ENCODE measurements at regions not wholly inside any gene's neighbourhood (a gene's known extent, or its start where the extent isn't known, plus 50 kb on each side); places are given as distances from the start of the nearest gene placed in this dataset.

DNA sequence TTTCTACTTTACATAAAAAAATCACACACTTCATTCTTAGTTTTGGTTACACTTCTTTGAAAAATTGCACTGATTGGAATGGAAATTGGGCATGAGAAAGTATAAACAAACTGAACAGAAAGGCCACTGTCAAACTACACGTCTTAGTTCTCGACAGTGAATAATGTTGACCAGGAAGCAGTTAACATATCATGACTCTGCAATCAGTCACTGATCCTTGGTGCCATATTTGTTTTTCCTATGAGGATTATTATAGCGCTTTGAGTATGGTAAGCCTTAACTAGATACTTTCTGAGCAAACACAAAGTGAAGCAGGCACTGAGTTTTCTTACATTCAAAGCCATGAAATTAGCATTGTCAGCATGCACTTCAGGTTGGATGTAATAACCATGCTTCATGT is 495.1 kb upstream of the ANKRD30A start:
- Mint-ChIP-seq H3K36me3 (ENCODE audit: low read depth) (no peaks in the 10 kb centered on the region), H3K9me3 (peaks cover 8% of the 10 kb centered on the region), H3K27me3 (no peaks in the 10 kb centered on the region), H3K27ac (no peak overlapping the region), H3K4me1 (no peaks in the 10 kb centered on the region), H3K4me3 (no peak overlapping the region)
- ATAC-seq (replicated peaks): no peak

DNA sequence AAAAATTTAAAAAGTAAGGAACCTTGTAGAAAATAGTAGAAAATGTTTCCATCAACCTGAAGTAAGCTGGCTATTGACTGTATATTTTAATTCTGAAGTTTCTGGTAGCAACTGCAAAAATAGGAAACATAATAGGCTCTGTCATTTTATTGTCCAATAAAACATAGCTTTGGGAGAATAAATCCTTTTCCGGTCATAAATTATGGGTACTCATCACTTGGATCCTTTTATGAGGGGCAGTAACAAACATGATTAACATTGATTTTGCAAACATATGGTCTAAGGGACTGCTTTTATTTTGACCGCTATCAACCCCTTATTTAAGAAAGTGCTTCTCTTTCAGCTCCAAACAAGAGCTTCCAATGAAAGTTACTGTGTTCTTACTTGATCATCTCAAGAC is 495.9 kb upstream of the ANKRD30A start:
- Mint-ChIP-seq H3K4me1 (no peaks in the 10 kb centered on the region), H3K27me3 (no peaks in the 10 kb centered on the region), H3K4me3 (no peak overlapping the region), H3K36me3 (ENCODE audit: low read depth) (no peaks in the 10 kb centered on the region), H3K27ac (no peak overlapping the region), H3K9me3 (peaks cover 8% of the 10 kb centered on the region)
- ATAC-seq (replicated peaks): no peak

GRCh38 chr10:36624551-36625100 is 500.8 kb upstream of the ANKRD30A start:
- H3K27ac Mint-ChIP-seq: no peak overlapping the region
- H3K9me3 Mint-ChIP-seq: peaks cover 10% of the 10 kb centered on the region
- ATAC-seq (replicated peaks): no peak
- H3K4me1 Mint-ChIP-seq: no peaks in the 10 kb centered on the region
- H3K4me3 Mint-ChIP-seq: no peak overlapping the region
- H3K27me3 Mint-ChIP-seq: no peaks in the 10 kb centered on the region
- no peaks in the 10 kb centered on the region for H3K36me3 Mint-ChIP-seq (ENCODE audit: low read depth)

- no peaks in the 10 kb centered on the region for H3K36me3 Mint-ChIP-seq (ENCODE audit: low read depth)
- H3K9me3 Mint-ChIP-seq: peaks cover 10% of the 10 kb centered on the region
- H3K27ac Mint-ChIP-seq: no peak overlapping the region
- ATAC-seq (replicated peaks): no peak
- H3K4me3 Mint-ChIP-seq: no peak overlapping the region
- no peaks in the 10 kb centered on the region for H3K27me3 Mint-ChIP-seq
- no peaks in the 10 kb centered on the region for H3K4me1 Mint-ChIP-seq
Measured at GRCh38 chr10:36621346-36621745, 504.1 kb upstream of the ANKRD30A start.

DNA sequence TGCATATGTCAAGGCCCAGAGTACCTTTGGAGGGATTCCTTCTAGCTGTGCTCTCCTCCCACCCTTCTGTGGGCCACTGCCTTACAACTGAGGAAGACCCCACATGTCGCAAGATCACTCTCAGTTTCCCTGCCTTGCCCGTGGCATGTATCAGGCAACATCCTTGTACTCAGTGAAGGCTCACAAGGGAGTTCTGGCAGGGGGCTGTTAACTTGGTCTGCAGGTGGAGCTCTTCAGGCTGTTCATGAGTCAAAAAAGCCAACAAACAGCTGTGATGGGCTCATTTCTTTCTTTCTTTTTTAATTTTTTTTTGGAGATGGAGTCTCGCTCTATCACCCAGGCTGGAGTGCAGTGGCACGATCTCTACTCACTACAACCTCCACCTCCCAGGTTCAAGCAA is 513.0 kb upstream of the ANKRD30A start:
- H3K27me3 Mint-ChIP-seq: no peaks in the 10 kb centered on the region
- no peaks in the 10 kb centered on the region for H3K36me3 Mint-ChIP-seq (ENCODE audit: low read depth)
- peaks cover 5% of the 10 kb centered on the region for H3K9me3 Mint-ChIP-seq
- no peak overlapping the region for H3K27ac Mint-ChIP-seq
- ATAC-seq (replicated peaks): no peak
- H3K4me1 Mint-ChIP-seq: no peaks in the 10 kb centered on the region
- no peak overlapping the region for H3K4me3 Mint-ChIP-seq

- H3K9me3 Mint-ChIP-seq: peaks cover 4% of the 10 kb centered on the region
- H3K4me1 Mint-ChIP-seq: no peaks in the 10 kb centered on the region
- no peaks in the 10 kb centered on the region for H3K27me3 Mint-ChIP-seq
- ATAC-seq (replicated peaks): no peak
- no peak overlapping the region for H3K4me3 Mint-ChIP-seq
- H3K27ac Mint-ChIP-seq: no peak overlapping the region
- H3K36me3 Mint-ChIP-seq (ENCODE audit: low read depth): no peaks in the 10 kb centered on the region
Measured at GRCh38 chr10:36608866-36609265, 516.5 kb upstream of the ANKRD30A start.

GRCh38 chr10:36608251-36608650 is 517.1 kb upstream of the ANKRD30A start:
- H3K36me3 Mint-ChIP-seq (ENCODE audit: low read depth): no peaks in the 10 kb centered on the region

DNA sequence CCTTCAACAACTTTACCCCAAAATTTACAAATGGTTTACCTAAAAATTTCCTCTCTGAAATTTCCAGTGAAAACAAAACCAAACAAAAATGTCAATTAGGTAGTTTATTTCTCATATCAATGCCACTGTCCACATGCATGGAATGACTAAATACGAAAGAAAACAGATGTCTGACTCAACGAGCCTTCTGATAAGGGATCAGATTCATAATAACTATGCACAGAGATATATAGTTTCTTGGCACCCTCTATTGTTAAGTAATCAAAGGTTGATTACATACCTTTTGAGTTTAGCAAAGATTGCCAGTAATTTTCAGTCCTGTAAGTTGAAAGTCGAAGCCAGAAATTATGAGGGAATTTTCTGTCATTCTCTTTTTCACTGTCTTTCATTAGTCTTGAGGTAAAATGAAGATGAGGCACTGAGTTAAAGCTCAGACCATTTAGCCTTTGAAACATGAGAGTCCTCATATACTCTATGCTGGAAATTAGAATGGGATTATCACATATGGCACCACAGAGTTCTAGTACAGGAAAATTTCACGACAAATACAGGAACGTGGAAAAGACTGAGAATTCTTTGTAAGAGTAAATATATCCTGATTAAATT is 519.1 kb upstream of the ANKRD30A start:
- Mint-ChIP-seq H3K9me3 (no peaks in the 10 kb centered on the region), H3K4me1 (no peaks in the 10 kb centered on the region), H3K27me3 (no peaks in the 10 kb centered on the region), H3K36me3 (ENCODE audit: low read depth) (no peaks in the 10 kb centered on the region), H3K4me3 (no peak overlapping the region), H3K27ac (no peak overlapping the region)
- no peak for ATAC-seq (replicated peaks)

More at GRCh38 chr10:36608251-36608650, 517.1 kb upstream of the ANKRD30A start:
- H3K27me3 Mint-ChIP-seq: no peaks in the 10 kb centered on the region
- ATAC-seq (replicated peaks): no peak
- no peaks in the 10 kb centered on the region for H3K9me3 Mint-ChIP-seq
- H3K27ac Mint-ChIP-seq: no peak overlapping the region
- no peaks in the 10 kb centered on the region for H3K4me1 Mint-ChIP-seq
- H3K4me3 Mint-ChIP-seq: no peak overlapping the region

DNA sequence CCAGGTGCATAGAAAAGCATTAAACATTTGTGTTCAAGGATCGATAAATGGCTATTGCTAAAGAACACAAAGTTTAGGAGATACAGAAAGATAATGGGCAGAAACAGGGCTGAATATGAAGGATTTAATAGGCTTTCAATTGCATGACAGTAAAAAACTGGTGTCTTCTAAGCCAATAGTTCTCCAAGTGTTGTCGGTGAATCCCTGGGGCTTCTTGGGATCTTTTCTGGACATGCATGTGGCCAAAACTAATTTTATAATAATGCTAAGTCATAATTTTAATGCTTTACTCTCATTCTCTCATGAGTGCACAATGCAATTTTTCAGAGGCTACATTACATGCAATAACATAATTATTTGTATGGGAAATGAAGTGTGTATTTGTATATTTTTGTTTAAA is 521.1 kb upstream of the ANKRD30A start:
- Mint-ChIP-seq H3K4me1 (no peaks in the 10 kb centered on the region), H3K4me3 (no peak overlapping the region), H3K9me3 (no peaks in the 10 kb centered on the region), H3K27ac (no peak overlapping the region), H3K36me3 (ENCODE audit: low read depth) (no peaks in the 10 kb centered on the region), H3K27me3 (no peaks in the 10 kb centered on the region)
- no peak for ATAC-seq (replicated peaks)

- Mint-ChIP-seq H3K27me3 (no peaks in the 10 kb centered on the region), H3K27ac (no peak overlapping the region), H3K36me3 (ENCODE audit: low read depth) (no peaks in the 10 kb centered on the region), H3K4me3 (no peak overlapping the region), H3K4me1 (no peaks in the 10 kb centered on the region), H3K9me3 (no peaks in the 10 kb centered on the region)
- no peak for ATAC-seq (replicated peaks)
Measured at GRCh38 chr10:36603688-36604087, 521.7 kb upstream of the ANKRD30A start.

GRCh38 chr10:36602374-36602773 is 523.0 kb upstream of the ANKRD30A start:
- Mint-ChIP-seq H3K9me3 (peaks cover under 1% of the 10 kb centered on the region), H3K4me1 (no peaks in the 10 kb centered on the region), H3K27ac (no peak overlapping the region), H3K4me3 (no peak overlapping the region), H3K27me3 (no peaks in the 10 kb centered on the region), H3K36me3 (ENCODE audit: low read depth) (no peaks in the 10 kb centered on the region)
- no peak for ATAC-seq (replicated peaks)

GRCh38 chr10:36597756-36598320 is 527.6 kb upstream of the ANKRD30A start:
- ATAC-seq (replicated peaks): no peak
- Mint-ChIP-seq H3K4me3 (no peak overlapping the region), H3K27ac (no peak overlapping the region), H3K36me3 (ENCODE audit: low read depth) (no peaks in the 10 kb centered on the region), H3K4me1 (no peaks in the 10 kb centered on the region), H3K9me3 (peaks cover 7% of the 10 kb centered on the region), H3K27me3 (no peaks in the 10 kb centered on the region)

- Mint-ChIP-seq H3K9me3 (peaks cover 12% of the 10 kb centered on the region), H3K27me3 (no peaks in the 10 kb centered on the region), H3K27ac (no peak overlapping the region), H3K4me1 (no peaks in the 10 kb centered on the region), H3K36me3 (ENCODE audit: low read depth) (no peaks in the 10 kb centered on the region), H3K4me3 (no peak overlapping the region)
- no peak for ATAC-seq (replicated peaks)
Measured at GRCh38 chr10:36592964-36593363, 532.4 kb upstream of the ANKRD30A start.

DNA sequence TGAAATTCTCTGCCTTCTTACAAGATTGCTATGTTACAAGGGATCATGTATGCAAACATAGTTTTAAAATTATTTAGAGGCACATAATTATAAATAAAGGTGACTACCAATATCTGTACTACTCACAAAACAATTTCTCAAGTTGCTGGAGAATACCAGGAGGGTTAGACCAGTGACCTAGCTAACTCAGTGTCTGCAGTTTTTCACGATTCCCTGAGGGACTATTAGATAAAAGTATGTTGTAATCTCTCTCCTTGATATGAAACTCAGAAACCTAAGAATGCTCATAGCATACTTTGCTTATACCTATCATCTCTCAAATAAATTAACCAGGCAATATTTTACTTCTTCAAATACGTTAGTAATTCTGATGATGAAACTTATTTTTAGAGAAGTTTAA is 534.0 kb upstream of the ANKRD30A start:
- Mint-ChIP-seq H3K9me3 (peaks cover 10% of the 10 kb centered on the region), H3K27ac (no peak overlapping the region), H3K27me3 (no peaks in the 10 kb centered on the region), H3K4me1 (no peaks in the 10 kb centered on the region), H3K4me3 (no peak overlapping the region), H3K36me3 (ENCODE audit: low read depth) (no peaks in the 10 kb centered on the region)
- no peak for ATAC-seq (replicated peaks)

DNA sequence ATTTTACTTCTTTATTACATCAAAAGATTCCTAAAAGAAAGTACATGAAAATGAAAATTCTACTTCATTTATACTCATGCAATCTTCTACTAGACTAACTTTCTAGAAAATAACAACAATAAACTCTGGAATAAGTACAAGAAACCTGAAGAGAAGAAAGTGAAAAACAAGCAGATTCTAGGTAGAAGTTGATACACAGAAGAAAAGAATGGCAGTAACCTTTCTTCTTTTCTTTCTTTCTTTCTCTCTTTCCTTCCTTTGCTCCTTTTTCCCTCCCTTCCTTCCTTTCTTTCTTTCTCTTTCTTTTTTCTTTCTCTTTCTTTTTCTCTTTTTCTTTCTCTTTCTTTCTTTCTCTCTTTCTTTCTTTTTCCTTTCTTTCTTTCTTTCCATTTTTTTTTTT is 541.7 kb upstream of the ANKRD30A start:
- no peaks in the 10 kb centered on the region for H3K36me3 Mint-ChIP-seq (ENCODE audit: low read depth)
- H3K4me3 Mint-ChIP-seq: no peak overlapping the region
- H3K27me3 Mint-ChIP-seq: peaks cover 3% of the 10 kb centered on the region
- ATAC-seq (replicated peaks): no peak
- H3K4me1 Mint-ChIP-seq: no peaks in the 10 kb centered on the region
- H3K9me3 Mint-ChIP-seq: peaks cover 24% of the 10 kb centered on the region
- H3K27ac Mint-ChIP-seq: no peak overlapping the region
